Prostate gland (tissue), 2 donors: ENCODE measurements at regions not wholly inside any gene's neighbourhood (a gene's known extent, or its start where the extent isn't known, plus 50 kb on each side); places are given as distances from the start of the nearest gene placed in this dataset.

Experiments used
- POLR2AphosphoS5 ChIP-seq: sonication (generic); formaldehyde crosslinking; IDR thresholded peaks from one replicate; pipeline ENCODE4 v1.6.1; 2017; ENCODE audit warnings: antibody characterized with exemption
- TF ChIP-seq, protein P1 (sequence below), 4 experiments: fragments of 200-600 bp in 2 of 4; fragments of 450-650 bp in 2 of 4; sonication (generic) in 2 of 4; IDR thresholded peaks; 1 replicate in 3 of 4; 2 replicates in 1 of 4; pipeline ENCODE4 v1.5.1; 2016 to 2019; ENCODE audit warnings: antibody characterized with exemption in 4 of 4, mild to moderate bottlenecking in 2 of 4, moderate library complexity in 2 of 4

DNA sequence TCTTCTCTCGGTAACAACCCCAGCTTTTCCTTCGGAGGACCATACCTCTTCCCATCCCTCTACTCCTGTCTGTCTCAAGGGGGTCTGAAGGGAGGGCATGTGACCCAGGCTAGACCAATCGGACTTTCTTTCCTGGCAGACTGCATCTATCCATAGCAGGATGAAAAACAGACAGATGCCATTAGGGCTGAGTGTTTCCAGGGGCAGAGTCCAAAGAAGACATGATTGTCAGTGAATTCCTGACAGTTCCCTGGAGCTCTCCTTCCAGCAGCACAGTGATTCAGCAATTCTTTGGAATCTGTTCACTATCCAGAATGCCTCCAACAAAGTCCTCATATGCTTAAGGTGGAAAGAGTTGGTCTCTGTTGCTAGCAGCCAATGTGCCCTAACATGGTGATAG lies 189.8 kb downstream of the KCTD12 start:
- TF ChIP-seq, protein P1, sequence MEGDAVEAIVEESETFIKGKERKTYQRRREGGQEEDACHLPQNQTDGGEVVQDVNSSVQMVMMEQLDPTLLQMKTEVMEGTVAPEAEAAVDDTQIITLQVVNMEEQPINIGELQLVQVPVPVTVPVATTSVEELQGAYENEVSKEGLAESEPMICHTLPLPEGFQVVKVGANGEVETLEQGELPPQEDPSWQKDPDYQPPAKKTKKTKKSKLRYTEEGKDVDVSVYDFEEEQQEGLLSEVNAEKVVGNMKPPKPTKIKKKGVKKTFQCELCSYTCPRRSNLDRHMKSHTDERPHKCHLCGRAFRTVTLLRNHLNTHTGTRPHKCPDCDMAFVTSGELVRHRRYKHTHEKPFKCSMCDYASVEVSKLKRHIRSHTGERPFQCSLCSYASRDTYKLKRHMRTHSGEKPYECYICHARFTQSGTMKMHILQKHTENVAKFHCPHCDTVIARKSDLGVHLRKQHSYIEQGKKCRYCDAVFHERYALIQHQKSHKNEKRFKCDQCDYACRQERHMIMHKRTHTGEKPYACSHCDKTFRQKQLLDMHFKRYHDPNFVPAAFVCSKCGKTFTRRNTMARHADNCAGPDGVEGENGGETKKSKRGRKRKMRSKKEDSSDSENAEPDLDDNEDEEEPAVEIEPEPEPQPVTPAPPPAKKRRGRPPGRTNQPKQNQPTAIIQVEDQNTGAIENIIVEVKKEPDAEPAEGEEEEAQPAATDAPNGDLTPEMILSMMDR (IDR thresholded peaks at IDR 0.05): no peak
- TF ChIP-seq POLR2AphosphoS5: no peak
